GM19452 (cell line): ENCODE measurements at regions not wholly inside any gene's neighbourhood (a gene's known extent, or its start where the extent isn't known, plus 50 kb on each side); places are given as distances from the start of the nearest gene placed in this dataset.
"Not testable (repeated sequence)": the region's sequence is repeated elsewhere in the genome, so short reads cannot be mapped to it uniquely, and the experiment has no call there.

Experiments
- ATAC-seq: cut with Tn5 transposase; IDR thresholded peaks from one replicate; pipeline ENCODE4 v1.9.1; 2021; ENCODE audit not compliant: unreplicated experiment

DNA sequence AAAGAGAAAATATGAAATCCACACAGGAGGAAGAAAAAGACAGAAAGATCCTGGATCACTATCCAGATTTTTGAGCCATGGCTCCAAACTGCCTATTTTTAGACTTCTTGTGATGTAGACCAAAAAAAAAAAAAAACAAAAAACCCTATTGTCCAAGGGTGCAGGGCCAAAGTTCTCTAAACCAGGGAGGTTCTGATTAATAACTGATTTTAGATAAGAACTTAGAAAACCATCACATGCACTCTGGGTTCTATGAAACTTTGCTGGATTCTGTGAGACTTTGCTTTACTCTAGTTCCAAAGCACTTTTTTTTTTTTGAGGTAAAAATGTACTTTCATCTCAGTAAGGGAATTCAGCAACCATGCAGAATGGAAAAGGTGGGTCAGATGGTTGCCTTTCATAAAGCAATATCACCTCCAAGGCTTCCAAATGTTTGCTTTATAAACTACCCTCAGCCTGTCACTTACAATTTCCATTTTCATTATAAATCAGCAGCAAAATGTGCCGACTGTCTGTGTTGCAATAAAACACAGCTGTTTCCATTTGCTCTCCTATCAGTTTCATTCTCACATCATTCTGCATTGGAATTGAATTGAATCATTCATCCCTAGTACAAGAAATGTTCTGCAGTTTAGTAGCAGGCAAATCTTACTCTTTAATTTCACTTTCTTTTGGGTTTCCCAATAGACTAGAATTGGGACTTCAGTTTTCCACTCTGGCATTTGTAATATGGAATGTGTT, 1584.3 kb upstream of the RAG2 start:
- ATAC-seq: no peak

GRCh38 chr11:38176686-38177322, 1578.8 kb upstream of the RAG2 start:
- ATAC-seq: no peak

- ATAC-seq: no peak
Measured at GRCh38 chr11:38173676-38174075, 1575.6 kb upstream of the RAG2 start.

GRCh38 chr11:38169286-38169685, 1571.2 kb upstream of the RAG2 start:
- no peak for ATAC-seq

DNA sequence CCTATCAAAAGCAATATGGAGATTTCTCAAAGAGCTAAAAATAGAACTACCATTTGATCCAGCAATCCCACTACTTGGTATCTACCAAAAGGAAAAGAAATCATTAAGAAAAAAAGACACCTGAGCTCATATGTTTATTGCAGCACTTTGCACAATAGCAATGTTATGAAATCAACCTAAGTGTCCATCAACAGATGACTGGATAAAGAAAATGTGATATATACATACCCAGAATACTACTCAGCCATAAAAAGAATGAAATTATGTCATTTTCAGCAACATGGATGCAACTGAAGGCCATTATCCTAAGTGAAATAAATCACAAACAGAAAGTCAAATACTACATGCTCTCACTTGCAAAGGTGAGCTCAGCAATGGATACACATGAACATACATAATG, 1565.5 kb upstream of the RAG2 start:
- ATAC-seq: no peak

DNA sequence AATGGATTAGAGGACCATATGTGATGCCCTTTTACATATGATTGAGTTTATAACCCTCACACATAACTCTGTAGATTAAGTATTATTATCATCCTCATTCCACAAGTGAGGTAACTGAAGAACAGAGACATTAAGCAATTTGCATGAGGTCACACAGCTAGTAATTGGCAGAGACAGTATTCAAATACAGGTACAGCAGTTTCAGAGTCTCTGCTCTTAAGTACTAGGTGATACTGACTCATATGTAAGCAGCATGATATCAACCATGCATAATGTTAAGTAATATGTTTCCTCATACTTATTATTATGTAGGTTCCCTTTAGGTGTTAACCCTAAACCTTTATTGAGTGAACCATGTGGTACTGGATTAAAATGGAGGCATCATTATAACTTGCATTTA, 1562.4 kb upstream of the RAG2 start:
- no peak for ATAC-seq

DNA sequence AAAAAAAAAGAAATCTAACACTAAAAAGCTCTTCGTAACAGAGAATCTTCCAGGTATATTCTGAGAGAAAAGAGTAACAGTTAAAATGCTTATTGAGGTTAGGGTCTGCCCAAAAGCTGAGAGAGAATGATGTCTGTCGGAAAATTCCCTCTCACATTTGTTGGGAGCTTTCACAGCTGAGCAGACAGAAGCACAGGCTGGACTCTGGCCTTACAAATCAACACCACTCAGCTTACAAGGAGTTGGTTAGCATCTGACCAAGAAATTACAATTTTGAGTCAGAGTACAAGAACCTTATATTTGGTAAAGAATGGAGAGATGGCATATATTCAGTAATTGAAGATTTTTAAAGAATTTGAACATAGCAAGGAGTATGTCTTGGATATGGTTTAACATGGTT, 1561.0 kb upstream of the RAG2 start:
- ATAC-seq: no peak

DNA sequence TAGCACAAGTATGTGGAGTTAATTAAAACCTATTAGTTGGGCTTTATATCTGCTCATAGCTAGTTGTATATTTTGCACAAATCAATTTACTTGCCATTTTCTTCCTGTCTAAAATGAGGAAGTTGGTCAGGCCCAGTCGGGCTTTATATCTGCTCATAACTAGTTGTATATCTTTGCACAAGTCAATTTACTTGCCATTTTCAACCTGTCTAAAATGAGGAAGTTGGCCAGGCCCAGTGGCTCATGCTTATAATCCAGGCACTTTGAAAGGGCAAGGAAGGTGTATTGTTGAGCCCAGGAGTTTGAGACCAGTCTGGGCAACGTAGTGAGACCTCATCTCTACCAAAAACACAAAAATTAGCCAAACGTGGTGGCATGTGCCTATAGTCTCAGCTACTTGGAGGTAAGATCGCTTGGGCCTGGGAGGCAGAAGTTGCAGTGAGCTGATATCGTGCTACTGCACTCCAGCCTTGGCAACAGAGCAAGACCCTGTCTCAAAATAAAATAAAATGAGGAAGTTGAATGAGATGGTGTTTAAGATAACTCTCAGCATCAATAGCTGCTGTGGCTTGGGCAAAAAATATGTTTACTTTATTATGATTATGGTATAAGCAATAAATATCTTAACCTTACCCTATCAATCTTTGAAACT, 1558.6 kb upstream of the RAG2 start:
- ATAC-seq: no peak

DNA sequence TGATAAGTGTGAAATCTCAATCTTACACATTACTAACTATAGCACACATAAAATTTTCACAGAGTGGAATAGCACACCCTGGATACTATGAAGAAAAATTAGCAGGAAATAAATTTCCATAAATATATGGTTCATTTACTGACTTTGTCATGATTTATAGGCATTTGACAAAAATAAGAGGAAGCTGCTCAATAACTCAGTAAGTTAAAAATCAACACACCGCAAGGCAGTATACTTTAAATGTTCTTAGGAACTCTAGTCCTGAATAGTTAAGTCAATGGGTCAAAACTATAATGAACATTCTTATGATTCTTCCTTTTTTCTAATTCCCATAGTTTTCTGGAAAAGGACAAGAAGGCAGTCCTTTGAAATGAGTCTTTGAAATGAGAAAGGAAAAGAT, 1557.8 kb upstream of the RAG2 start:
- no peak for ATAC-seq

- no peak for ATAC-seq
Measured at GRCh38 chr11:38153985-38154384, 1555.9 kb upstream of the RAG2 start.

DNA sequence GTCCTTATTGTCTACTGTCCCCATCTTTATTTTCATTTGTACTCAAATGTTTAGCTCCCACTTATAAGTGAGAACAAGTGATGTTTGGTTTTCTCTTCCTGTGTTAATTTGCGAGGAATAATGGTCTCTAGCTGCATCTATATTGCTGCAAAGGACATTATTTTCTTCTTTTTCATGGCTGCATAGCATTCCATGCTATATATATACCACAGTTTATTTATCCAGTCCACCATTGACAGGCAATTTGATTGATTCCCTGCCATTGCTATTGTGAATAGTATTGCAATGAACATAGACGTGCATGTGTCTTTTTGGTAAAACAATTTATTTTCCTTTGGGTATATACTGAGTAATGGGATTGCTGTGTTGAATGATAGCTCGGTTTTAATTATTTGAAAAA, 1545.8 kb upstream of the RAG2 start:
- no peak for ATAC-seq

DNA sequence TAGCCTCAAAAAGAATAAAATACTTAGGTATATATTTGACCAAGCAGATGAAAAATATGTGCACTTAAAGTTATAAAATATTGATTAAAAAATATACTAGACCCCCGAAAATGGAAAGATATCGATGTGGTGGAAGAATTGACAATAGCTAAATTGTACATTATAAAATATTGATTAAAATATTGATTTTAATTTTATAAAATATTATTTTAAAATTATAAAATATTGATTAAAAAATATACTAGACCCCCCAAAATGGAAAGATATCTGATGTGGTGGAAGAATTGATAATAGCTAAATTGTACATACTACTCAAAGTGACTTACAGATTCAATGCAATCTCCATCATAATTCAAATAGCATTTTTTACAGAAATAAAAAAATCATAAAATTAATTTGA, 1540.9 kb upstream of the RAG2 start:
- ATAC-seq: no peak

DNA sequence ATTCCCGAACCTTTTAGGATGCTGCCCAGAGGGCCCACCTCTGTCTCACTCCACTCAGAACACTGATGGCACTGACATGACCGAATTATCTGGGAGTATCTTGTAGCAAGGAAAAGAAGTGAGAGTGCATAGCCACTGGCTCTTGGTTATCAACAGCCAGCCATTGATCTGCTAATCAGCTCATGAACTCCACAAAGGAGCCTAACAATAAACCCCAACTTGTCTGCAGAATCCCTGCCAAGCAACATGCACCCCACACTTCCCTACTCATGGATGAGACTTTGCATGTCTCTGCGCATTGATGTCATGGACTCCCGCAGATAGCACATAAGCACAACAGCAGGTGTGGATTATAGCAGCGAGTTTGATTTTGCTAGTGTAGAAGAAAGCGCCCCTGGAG, 1538.9 kb upstream of the RAG2 start:
- ATAC-seq: no peak

GRCh38 chr11:38131535-38131934, 1533.5 kb upstream of the RAG2 start:
- ATAC-seq: no peak

DNA sequence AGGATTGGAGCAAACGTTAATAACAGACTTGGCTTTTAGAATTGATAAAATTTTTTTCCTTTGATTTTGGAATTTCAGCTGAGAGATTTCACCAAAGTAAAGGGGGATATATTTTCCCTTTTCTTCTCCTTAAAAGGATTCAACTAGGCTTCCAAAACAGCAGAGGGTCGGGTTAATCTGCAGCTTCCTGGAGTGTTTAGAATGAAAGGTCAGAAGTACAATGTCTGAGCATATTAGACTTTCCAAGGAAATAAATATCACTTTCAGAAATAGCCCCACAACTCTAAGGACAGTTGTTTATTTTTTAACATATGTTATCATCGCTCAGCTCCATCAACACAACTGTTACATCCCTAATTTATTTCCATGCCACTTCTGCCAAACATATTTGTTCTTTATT, 1532.9 kb upstream of the RAG2 start:
- ATAC-seq: no peak

DNA sequence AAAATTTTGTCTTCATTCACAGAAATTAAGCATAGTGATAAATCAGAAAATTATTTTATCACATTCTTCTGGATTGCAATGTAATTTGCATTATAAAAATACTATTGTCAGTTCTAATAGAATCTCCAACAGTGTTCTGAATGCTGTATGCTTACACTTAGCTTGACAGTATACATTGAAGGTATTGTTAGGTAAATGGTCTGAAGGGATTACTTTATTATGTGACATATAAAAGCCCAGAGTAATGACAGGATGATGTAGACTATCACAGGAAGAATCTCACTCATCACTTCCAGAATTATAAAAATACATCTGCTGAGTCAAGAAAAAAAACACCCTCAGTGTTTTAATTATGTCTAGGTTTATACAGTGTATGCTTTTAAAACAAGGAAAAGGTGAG, 1532.5 kb upstream of the RAG2 start:
- no peak for ATAC-seq

GRCh38 chr11:38123673-38124072, 1525.6 kb upstream of the RAG2 start:
- ATAC-seq: no peak

DNA sequence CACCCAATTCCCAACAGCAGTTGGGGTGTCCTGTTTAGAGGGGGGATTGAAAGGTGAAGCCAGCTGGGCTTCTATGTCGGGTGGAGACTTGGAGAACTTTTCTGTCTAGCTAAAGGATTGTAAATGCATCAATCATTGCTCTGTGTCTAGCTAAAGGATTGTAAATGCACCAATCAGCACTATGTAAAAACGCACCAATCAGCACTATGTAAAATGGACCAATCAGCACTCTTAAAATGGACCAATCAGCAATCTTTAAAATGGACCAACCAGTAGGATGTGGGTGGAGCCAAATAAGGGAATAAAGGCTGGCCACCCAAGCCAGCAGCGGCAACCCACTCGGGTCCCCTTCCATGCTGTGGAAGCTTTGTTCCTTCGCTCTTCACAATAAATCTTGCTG, 1518.6 kb upstream of the RAG2 start:
- ATAC-seq: not testable (repeated sequence)

- ATAC-seq: not testable (repeated sequence)
Measured at GRCh38 chr11:38115381-38115780, 1517.3 kb upstream of the RAG2 start.

DNA sequence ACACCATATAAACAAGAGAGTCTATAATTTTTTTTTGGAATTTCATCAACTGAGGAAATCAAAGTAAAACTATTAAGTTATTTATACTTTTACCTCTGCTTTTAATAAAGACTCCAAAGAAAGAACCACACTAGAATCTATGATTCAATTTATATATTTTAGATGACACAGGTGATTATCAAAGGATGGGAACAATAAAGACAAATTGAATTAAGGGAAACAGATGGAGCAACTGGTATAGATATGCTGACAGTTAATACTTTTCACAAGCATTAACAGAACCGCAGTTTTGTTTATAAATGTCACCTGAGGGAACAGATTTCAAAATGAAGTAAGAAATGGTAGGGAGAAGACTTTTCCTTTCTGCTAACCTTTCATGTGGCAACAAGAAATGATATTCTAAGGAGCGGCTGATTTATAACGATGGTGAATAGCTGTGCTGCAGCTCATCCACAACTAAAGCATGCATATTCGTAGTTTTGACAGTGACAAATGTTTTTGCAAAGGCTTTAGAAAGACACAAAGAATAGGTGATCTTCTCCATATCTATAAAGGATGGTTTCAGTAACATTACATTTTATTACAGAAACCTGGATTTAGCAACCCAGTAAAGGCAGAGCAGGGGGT, 1502.9 kb upstream of the RAG2 start:
- ATAC-seq: no peak

- ATAC-seq: no peak
Measured at GRCh38 chr11:38095268-38095667, 1497.2 kb upstream of the RAG2 start.

GRCh38 chr11:38089726-38090125, 1491.7 kb upstream of the RAG2 start:
- ATAC-seq: no peak
